HepG2 (cell line): ENCODE measurements at regions not wholly inside any gene's neighbourhood (a gene's known extent, or its start where the extent isn't known, plus 50 kb on each side); places are given as distances from the start of the nearest gene placed in this dataset.

Experiments used
- HDAC2 ChIP-seq: sonication (generic); formaldehyde crosslinking; IDR thresholded peaks from 2 replicates; pipeline ENCODE4 v1.4.0; 2020; ENCODE audit warnings: missing genetic modification reagents
- THYN1 ChIP-seq: sonication (generic); formaldehyde crosslinking; IDR thresholded peaks from 2 replicates; pipeline ENCODE4 v1.8.1; 2023; ENCODE audit warnings: low read depth, mild to moderate bottlenecking, moderate library complexity, missing genetic modification reagents, borderline replicate concordance
- ZBTB33 ChIP-seq: sonication (generic); formaldehyde crosslinking; IDR thresholded peaks from 2 replicates; pipeline ENCODE4 v1.4.0; 2020; ENCODE audit warnings: missing genetic modification reagents
- ZNF468 ChIP-seq: sonication (generic); formaldehyde crosslinking; IDR thresholded peaks from 2 replicates; pipeline ENCODE4 v1.8.0; 2022; ENCODE audit warnings: mild to moderate bottlenecking, moderate library complexity, missing genetic modification reagents

GRCh38 chr1:187646536-187647107 lies 817.9 kb downstream of the PLA2G4A start:
- no peak for TF ChIP-seq ZNF468 (CRISPR knock-in tag)
- TF ChIP-seq THYN1 (CRISPR knock-in tag), result no peak
- TF ChIP-seq ZBTB33 (CRISPR knock-in tag), result no peak
- TF ChIP-seq HDAC2 (CRISPR knock-in tag), result no peak
